ENCODE measurements at regions not wholly inside any gene's neighbourhood (a gene's known extent, or its start where the extent isn't known, plus 50 kb on each side); places are given as distances from the start of the nearest gene placed in this dataset.

DNA sequence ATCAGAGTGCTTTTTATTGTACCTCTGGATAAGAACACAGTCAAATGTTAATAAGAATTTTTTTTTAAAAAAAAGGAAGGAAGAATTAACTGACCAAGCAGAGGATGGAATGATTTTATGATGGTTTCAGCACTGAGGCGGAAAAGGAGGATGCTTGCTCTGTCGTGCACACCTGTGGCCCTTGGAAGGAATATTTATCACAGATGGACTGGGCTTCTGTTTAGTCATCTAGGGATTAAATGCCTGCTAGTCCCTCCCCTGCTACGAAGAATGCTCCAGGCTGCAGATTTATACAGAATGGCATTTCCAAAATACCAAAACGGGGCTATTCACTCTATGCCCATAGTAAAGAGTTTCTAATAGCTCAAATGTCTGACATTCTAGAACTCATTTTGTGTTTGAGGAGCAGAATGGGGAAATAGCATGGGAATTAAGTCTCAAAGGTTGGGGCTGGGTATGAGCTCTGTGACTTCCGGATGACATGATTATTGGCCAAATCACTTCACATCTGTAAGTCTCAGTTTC, 92.8 kb upstream of the BCL6 start:
- no peak overlapping the region for H2AFZ ChIP-seq (ENCODE audit: low read depth)
- no peak overlapping the region for H3K27ac ChIP-seq
- H4K20me1 ChIP-seq (ENCODE audit: insufficient read depth): no peaks in the 10 kb centered on the region
- TF ChIP-seq, protein P1, sequence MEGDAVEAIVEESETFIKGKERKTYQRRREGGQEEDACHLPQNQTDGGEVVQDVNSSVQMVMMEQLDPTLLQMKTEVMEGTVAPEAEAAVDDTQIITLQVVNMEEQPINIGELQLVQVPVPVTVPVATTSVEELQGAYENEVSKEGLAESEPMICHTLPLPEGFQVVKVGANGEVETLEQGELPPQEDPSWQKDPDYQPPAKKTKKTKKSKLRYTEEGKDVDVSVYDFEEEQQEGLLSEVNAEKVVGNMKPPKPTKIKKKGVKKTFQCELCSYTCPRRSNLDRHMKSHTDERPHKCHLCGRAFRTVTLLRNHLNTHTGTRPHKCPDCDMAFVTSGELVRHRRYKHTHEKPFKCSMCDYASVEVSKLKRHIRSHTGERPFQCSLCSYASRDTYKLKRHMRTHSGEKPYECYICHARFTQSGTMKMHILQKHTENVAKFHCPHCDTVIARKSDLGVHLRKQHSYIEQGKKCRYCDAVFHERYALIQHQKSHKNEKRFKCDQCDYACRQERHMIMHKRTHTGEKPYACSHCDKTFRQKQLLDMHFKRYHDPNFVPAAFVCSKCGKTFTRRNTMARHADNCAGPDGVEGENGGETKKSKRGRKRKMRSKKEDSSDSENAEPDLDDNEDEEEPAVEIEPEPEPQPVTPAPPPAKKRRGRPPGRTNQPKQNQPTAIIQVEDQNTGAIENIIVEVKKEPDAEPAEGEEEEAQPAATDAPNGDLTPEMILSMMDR (conservative IDR thresholded peaks at IDR 0.05; ENCODE audit: low read depth, low read length): no peak
- no peaks in the 10 kb centered on the region for H3K79me2 ChIP-seq (ENCODE audit: insufficient read depth, low read depth)
- no peaks in the 10 kb centered on the region for H3K27me3 ChIP-seq (ENCODE audit: insufficient read depth, low read depth)
- no peak overlapping the region for H3K9ac ChIP-seq
- H3K4me1 ChIP-seq (ENCODE audit: low read depth, poor library complexity, severe bottlenecking): no peaks in the 10 kb centered on the region
- no peak overlapping the region for H3K4me2 ChIP-seq
- no peak overlapping the region for H3K4me3 ChIP-seq (IDR thresholded peaks at IDR 0.05; ENCODE audit: insufficient read depth, low read depth, low read length)
- no peaks in the 10 kb centered on the region for H3K36me3 ChIP-seq (ENCODE audit: insufficient read depth)

DNA sequence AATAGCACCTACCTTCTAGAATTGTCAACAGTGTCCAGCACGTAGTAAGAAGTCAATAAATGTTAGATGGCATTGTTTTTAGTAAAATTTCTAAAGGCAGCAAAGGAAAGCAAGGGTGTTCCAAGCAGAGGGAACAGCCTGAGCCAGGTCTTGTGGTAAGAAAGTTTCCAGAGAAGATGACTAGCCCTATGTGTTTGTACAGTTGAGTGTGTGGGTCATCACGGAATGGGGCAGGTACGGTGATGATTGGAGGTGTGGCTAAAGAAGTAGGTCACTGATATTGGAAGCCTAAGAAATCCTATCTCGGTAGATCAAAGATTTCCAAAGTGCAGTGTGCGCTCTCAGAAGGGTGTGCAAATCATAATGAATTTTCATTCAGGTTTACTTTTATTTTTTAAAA, 94.2 kb upstream of the BCL6 start:
- no peaks in the 10 kb centered on the region for H3K79me2 ChIP-seq (ENCODE audit: insufficient read depth, low read depth)
- TF ChIP-seq, protein P1 (conservative IDR thresholded peaks at IDR 0.05; ENCODE audit: low read depth, low read length): no peak
- no peaks in the 10 kb centered on the region for H3K27me3 ChIP-seq (ENCODE audit: insufficient read depth, low read depth)
- H3K36me3 ChIP-seq (ENCODE audit: insufficient read depth): no peaks in the 10 kb centered on the region
- H4K20me1 ChIP-seq (ENCODE audit: insufficient read depth): no peaks in the 10 kb centered on the region
- H3K4me1 ChIP-seq (ENCODE audit: low read depth, poor library complexity, severe bottlenecking): no peaks in the 10 kb centered on the region
- no peak overlapping the region for H3K27ac ChIP-seq
- no peak overlapping the region for H3K4me2 ChIP-seq
- H3K9ac ChIP-seq: no peak overlapping the region
- no peak overlapping the region for H3K4me3 ChIP-seq (IDR thresholded peaks at IDR 0.05; ENCODE audit: insufficient read depth, low read depth, low read length)
- H2AFZ ChIP-seq (ENCODE audit: low read depth): no peak overlapping the region

DNA sequence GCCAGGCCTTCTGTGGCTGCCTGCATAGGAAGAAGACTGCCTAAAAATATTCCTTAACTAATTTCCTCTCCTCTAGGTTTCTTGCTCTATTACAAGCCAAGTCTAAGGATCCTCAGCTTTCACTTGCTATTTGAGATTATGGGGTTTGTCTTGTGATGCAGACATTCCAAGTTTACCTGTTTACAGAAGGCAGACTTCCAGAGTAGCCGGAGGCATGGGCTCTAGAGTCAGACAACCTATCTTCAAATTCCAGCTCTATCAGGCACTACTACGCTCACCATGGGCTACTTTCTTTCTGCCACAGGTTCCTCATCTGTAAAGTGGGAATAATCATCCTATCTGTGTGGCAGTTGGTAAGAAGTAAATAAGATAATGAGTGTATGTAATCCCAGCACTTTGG, 95.6 kb upstream of the BCL6 start:
- TF ChIP-seq, protein P1 (conservative IDR thresholded peaks at IDR 0.05; ENCODE audit: low read depth, low read length): no peak
- Histone ChIP-seq H3K27me3 (ENCODE audit: insufficient read depth, low read depth) (no peaks in the 10 kb centered on the region), H3K4me3 (IDR thresholded peaks at IDR 0.05; ENCODE audit: insufficient read depth, low read depth, low read length) (no peak overlapping the region)

DNA sequence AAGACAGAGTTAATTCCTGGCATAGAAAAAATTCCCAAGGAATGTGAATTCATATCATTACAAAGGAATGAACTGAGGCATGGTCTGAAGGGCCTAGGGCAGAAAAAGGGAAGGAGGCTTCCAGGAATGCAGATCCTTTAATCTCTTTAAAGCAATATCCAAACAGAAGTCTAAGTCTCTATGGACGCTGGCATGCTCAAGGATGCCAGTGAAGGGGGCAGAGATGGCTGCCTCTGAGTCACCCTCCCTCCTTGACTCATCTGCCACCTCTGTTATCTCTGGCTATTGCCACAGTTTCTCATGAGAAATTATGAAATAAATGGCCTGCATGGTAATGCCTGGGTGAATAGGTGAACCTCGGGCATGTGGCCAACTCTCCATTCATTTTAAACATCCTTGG, 96.3 kb upstream of the BCL6 start:
- Histone ChIP-seq H3K4me2 (no peak overlapping the region), H3K9ac (no peak overlapping the region), H3K27ac (no peak overlapping the region), H3K79me2 (ENCODE audit: insufficient read depth, low read depth) (no peaks in the 10 kb centered on the region), H3K27me3 (ENCODE audit: insufficient read depth, low read depth) (no peaks in the 10 kb centered on the region), H3K4me1 (ENCODE audit: low read depth, poor library complexity, severe bottlenecking) (no peaks in the 10 kb centered on the region), H3K4me3 (IDR thresholded peaks at IDR 0.05; ENCODE audit: insufficient read depth, low read depth, low read length) (no peak overlapping the region), H4K20me1 (ENCODE audit: insufficient read depth) (no peaks in the 10 kb centered on the region), H3K36me3 (ENCODE audit: insufficient read depth) (no peaks in the 10 kb centered on the region), H2AFZ (ENCODE audit: low read depth) (no peak overlapping the region)
- TF ChIP-seq, protein P1 (conservative IDR thresholded peaks at IDR 0.05; ENCODE audit: low read depth, low read length): no peak

More for the DNA sequence above, 95.6 kb upstream of the BCL6 start:
- H3K27ac ChIP-seq: no peak overlapping the region
- H3K79me2 ChIP-seq (ENCODE audit: insufficient read depth, low read depth): no peaks in the 10 kb centered on the region
- H3K9ac ChIP-seq: no peak overlapping the region
- H3K36me3 ChIP-seq (ENCODE audit: insufficient read depth): no peaks in the 10 kb centered on the region
- no peaks in the 10 kb centered on the region for H4K20me1 ChIP-seq (ENCODE audit: insufficient read depth)
- H2AFZ ChIP-seq (ENCODE audit: low read depth): no peak overlapping the region
- H3K4me2 ChIP-seq: no peak overlapping the region
- no peaks in the 10 kb centered on the region for H3K4me1 ChIP-seq (ENCODE audit: low read depth, poor library complexity, severe bottlenecking)
